HG03432 (cell line): ENCODE measurements at regions not wholly inside any gene's neighbourhood (a gene's known extent, or its start where the extent isn't known, plus 50 kb on each side); places are given as distances from the start of the nearest gene placed in this dataset.

Source experiments
- ATAC-seq: cut with Tn5 transposase; IDR thresholded peaks from one replicate; pipeline ENCODE4 v1.9.1; 2021; ENCODE audit warnings: mild to moderate bottlenecking, moderate library complexity; ENCODE audit not compliant: unreplicated experiment

DNA sequence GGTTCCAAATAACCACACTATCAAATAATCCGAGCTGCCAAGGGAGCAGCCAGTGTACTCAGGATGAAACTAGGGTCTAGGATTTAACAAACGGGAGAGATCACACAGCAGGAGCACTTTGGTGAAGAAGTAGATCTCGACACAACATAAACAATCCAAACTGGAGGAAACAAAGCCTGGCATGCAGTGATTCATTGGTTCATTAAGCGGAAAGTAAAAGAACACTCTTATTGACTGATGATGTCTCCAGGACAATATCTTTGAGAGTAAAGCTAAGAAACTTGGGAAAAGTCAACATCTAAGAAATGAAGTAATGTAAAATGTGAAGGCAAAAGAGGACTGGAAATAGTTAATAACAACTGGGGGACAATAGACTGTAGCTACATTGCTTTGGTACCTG, 1478.3 kb upstream of the CDH9 start:
- no peak for ATAC-seq

DNA sequence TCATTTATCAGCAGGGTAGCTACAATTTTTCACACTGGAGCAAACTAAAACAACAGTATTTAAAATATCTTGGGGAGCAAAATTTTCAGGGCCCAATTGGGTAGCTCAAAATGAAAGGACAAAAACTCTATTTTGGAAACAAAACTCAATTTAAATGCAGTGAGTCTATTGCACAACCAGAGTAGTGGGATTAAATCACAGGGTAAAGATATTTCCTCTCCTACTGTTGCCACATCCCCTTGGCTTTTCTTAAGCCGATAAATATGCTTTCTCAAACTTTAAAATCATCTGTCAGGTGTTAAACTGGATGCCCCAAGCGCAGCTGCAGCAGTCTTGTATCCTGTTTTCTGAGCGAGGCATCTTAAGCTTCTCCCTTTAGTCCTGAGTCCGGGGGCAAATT, 1474.3 kb upstream of the CDH9 start:
- no peak for ATAC-seq

DNA sequence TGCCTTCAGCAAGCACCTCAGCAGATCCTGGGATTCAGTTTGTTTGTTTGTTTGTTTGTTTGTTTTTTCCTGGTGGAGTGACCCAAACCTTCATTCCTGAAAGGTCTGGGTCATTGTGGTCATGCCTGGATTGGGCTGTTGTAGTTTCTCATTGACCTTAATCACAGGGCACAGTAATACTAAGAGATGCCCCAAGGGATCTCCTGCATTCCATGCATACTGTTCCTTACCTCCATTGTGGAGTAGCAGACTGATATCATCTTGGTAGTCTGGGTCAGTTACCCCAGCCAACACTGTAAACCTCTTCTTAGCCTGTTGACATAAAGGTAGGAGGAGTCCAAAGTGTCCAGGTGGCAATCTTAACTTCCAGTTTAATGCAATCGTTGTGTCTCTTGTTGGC, 1466.7 kb upstream of the CDH9 start:
- no peak for ATAC-seq

DNA sequence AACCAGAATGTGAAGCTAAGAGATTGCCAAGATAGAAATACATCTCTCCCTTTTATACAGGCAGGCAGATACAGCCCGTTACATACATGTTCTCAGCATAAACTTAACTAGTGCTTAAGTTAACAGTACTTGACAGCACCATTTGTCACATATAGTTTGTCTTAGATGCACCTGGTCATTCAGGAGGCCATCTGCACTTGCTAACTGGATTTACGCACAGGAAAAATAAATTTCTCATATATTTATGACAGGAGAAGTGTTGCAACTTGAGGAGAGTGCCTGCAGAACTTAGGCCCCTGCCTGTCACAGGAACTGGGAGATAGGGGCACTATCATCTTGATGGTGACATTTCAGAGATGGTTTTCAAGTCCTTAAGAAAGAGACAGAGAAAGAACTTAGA, 1462.1 kb upstream of the CDH9 start:
- ATAC-seq, result no peak

DNA sequence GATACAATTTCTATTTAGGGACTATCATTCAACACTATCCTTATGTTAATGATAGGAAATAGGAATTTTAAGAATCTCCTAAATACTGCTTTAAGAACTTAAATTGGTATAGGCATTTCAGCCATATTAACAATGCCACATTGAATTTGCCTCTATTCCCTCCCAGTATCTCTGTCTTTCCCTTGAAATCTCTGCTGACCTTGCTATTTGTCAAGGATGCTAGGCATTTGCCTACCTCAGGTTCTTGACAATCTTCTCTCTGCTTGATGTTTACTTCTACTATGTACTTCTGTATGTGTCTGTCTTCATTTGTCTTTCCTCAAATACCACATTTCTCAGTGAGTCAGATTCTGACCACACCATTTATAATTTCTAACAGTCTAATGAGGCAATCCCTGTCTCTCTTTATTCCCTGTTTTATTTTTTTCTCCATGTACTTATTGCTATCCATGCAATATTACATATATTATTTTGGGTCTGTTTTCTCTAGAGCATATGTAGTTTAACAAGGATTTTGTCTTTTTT, 1461.4 kb upstream of the CDH9 start:
- no peak for ATAC-seq

DNA sequence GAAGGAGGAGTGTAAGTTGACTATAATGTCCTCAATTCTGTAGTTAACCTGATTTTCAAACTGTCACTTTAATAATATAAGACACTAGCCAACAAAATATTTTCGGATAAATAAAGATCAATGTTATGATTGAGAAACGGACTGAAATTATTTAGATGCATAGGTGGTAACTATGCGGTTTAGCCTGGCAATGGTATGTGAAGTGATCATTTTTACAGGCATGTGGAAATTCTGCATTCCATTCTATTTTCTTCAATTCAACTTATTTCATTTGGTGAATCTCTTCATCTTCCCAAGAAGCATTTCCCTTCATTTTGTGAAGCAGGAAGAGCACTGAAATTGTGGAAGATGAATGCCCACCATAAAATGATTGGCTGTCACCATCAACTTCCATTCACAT, 1457.5 kb upstream of the CDH9 start:
- ATAC-seq, result no peak

DNA sequence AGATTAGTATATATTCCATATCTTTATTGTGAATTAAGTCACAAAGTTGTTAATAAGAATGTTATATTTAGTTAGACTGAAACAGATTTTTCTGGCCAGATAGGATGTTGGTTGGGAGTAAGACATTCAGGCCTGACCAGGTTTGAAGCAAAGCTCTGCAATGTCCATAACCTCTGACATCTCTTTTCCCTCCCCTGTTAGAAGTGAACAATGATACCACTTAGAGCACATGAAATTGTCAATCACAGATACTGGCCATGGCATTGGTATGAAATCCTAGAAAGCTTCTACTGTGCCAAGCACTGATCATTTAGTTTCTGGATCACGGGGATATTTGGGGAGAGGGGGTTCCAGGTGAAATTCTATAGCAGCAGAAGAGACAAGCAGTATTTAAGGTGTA, 1455.1 kb upstream of the CDH9 start:
- no peak for ATAC-seq

DNA sequence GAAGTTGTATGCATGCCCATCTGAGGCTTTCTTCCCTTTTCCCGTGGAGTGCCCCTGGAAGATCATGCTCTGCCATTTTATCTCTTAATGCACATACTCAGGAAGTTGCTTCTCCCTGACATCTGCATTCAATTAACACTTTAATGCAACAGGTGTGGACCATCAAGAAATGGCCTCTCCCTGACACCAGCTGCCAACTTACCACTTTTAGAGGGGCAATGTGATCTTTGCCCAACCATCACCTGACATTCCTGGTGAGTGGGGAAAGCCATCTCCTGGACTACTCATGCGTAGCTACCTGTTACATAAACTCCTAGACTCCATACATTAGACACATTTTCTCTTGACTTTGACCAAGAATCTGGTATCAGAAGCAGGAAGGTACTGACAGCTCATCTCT, 1450.4 kb upstream of the CDH9 start:
- ATAC-seq, result no peak

DNA sequence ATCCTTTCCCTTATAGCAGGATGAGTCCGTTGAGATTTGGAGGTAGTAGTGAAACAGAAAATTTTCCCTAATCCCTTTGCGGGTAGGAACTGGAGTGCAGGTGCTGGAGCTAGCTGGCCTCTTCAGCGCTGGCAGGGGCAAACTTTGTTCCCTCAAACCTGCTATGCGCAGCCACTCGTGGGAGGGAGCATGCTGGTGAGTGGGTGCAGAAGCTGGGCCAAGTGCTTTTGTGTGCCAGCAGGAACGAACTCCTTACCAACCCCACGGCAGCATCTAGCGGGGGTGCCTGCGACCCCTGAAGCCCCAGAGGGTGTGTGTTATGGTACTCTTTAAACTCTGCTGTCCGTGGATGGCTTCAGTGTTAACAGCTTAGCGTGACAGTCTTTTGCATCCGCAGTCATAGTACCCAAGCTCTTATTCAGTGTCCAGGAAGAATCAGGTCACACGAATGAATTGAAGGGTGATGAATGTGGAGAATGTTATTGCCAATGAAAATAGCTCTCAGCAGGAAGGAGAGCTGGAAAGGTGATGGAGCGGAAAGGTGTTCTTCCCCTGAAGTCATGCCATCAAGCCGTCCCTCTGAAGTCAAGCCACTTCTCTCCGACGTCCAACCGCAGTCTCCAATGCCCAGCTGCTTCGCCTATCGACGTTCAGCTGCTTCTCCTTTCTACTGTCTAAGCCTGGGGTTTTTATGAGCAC, 1445.1 kb upstream of the CDH9 start:
- no peak for ATAC-seq

DNA sequence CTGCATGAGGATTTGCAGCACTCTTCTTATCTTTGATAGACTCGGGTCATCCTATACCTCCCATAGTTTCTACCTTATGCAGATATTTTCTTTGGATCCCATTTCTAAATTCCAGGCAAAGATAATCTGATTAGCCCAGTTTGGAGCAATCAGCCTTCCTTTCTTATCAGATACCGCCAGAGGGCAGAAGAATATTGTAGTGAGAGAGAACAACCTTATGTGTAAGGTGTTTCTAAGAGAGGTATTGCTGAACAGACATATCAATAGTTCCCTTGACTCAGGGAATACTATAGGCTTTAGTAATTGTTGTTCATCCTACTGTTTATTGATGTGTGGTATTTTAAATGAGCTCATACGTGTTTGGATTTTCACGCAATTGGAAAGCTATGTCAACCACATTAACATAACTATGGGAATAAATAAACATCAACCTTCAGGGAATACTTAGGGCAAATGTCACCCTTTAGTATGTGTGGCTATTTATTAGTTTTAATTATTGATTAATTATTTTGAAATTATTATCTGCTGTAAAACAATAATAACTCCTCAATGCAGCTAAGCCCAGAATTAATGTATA, 1435.2 kb upstream of the CDH9 start:
- no peak for ATAC-seq

DNA sequence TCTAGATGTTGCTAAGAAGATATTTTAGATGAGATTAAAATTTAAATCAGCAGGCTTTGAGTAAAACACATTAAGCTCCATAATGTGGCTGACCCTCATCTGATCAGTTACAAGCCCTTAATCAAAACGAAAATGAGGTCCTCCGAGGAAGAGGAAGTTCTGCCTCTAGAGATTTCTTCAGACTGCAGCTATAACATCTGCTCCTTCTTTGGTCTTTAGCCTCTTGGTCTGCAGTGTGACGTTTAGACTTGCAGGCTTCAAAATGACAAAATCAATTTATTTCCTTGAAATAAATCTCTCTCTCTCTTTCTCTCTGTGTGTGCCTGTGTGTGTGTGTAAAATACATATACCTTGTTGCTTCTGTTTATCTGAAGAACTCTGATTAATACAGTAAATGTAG, 1429.8 kb upstream of the CDH9 start:
- ATAC-seq, result peak; percentile 99

DNA sequence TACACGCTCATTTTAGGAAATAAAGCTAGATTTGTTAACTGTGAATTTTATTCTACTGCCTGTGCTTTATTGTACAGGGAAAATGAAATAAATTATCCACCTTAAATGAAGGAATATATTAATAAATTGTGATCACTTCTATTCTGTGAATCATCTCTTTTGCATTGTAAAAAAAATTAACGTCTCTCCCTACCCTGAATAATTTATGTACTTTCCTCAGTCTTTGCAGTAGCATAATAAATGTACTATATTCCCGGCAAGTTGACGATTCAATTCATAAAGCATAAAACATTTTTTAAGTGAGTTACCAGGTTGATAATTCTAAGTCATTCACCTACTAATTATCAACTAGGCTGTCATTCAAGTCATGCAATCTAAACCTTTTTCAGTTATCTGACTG, 1425.3 kb upstream of the CDH9 start:
- ATAC-seq, result no peak

DNA sequence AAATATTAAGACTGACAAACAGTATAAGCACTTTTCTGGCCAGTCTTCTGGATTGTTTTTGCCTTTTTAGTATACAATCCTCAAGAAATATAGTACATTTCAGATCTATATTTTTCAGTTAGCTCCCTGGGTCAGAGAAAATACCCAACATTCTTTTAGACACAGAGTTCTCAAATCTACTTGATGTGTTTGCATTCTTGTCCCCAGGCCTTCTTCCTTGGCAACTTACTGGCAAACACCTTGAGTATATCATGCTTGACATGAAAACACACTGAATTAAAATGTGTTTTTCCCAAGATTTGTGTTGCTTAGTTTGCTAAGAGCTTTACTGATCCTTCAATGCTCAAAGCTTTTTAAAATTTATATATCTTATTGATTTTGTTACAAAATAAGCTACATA, 1413.1 kb upstream of the CDH9 start:
- ATAC-seq, result no peak

DNA sequence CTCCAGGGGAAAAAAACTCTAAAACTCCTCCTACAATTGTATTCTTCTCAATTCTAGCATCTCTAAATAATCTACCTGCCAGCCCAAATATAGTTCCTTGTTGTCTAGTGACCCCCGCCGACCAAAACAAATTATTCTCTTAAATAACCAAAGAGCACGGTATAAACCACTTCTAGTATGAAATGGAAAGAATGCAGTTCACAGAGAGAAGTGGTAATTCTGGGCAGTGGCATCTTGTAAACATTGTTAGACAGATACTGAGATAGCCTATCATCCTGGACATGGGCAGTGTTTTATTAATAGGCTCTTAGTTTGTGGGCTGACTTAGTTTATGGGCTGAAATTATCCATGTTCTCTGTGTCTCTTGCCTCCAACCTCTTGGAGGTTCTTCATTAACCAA, 1412.6 kb upstream of the CDH9 start:
- ATAC-seq, result no peak

DNA sequence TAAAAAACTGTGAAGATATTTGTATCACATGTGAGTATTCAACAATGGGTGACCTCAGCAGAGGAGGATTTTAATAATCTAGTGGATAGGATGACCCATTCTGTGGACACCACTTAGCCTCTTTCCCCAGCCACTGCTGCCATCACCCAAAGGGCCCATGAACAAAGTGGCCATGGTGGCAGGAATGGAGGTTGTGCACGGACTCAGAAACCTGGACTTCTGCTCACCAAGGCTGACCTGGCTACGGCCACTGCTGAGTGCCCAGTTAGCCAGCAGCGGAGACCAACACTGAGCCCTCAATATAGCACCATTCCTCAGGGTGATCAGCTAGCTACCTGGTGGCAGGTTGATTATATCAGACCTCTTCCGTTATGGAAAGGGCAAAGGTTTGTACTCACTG, 1410.4 kb upstream of the CDH9 start:
- ATAC-seq, result no peak

DNA sequence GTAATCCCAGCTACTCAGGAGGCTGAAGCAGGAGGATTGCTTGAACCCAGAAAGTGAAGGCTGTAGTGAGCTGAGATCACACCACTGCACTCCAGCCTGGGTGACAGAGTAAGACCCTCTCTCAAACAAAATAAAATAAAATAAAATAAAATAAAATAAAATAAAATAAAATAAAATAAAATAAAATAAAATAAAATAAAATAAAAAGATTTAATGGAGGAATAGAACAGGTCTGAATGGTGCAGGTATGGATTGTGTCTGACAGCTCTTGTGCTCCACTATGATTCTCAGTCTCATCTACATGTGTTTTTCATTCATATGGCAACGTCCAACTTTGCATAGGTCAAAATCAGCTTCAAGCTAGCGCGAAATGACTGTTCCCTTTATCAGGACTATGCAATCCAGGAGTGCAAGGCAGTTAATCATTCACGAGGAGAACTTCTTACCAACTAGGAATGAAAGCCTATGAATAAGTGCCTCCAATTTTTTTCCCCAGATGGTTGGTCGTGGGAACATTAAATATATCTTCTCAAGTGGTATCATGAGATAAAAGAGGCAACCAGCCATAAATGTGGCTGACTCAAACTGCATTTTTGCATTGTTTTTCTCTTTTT, 1392.3 kb upstream of the CDH9 start:
- ATAC-seq, result no peak

DNA sequence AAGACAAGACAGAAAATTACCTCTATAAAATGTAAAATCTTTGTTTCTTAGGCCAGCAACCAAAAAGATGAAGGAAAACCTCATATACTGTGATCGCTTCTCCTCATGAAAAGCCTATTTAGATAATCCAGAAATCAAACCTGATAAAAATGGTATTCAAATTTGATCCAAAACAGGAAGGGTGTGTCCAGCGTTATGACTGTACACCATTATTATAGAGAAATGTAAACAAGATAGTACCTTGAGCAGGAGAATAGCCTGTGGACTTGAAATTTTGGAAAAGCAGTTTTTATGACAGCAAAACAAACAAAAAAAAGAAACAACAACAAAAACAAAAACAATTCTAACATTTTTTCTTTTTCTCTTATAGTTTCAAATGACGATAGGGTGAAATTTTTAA, 1382.8 kb upstream of the CDH9 start:
- ATAC-seq, result no peak

DNA sequence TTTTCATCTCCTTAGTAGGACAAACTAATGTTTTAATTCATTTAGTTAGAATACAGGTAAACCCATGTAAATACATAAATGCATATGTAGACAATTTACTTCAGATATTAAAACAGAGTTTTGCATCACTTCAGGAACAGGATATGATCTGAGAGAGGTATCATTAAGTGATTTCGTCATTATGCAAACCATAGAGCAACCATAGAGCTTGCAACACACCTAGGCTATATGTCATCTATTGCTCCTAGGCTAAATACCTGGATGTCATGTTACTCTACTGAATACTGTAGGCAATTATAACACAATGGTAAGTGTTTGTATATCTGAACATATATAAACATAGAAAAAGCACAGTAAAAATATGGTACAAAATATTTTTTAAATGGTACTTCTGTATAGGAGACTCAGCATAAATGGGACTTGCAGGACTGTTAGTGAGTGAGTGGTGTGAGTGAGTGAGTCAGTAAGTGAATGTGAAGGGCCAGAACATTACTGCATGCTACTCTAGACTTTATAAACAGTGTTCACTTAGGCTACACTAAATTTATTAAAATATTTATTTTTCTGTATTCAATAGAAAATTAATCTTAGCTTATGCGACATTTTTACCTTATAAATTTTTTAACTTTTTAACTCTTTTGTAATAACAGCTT, 1377.5 kb upstream of the CDH9 start:
- no peak for ATAC-seq

DNA sequence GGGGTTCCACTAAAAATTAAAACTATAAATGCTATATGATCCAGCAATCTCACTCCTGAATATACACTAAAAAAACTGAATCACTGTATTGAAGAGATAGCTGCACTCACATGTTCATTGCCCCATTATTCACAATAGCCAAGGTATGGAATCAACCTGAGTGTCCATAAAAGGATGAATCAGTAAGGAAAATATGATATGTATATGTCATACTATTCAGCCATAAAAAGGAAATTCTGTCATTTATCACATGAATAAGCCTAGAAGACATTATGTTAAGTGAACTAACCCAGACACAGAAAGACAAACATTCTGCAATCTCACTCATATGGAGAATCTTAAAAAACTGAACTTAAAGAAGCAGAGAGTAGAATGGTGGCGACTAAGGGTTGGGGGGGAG, 1376.2 kb upstream of the CDH9 start:
- ATAC-seq, result no peak

DNA sequence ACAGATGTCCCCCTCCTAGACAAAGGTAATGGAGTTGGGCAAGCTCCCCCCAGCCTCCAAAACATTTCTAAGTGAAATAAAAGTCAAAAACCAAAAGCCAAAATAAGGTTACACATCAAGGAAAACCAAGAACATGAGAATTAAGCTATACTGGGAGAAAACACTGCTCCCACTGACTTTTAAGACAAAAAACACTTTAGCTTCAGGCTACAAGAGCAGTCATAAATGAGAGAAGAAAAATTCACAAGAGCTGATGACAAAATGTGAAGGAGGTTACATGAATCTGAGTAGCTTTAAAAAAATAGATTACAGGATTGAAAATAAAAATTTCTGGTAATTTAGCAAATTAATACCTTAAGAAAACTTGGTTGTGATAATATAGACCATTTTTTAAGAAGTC, 1370.3 kb upstream of the CDH9 start:
- no peak for ATAC-seq

DNA sequence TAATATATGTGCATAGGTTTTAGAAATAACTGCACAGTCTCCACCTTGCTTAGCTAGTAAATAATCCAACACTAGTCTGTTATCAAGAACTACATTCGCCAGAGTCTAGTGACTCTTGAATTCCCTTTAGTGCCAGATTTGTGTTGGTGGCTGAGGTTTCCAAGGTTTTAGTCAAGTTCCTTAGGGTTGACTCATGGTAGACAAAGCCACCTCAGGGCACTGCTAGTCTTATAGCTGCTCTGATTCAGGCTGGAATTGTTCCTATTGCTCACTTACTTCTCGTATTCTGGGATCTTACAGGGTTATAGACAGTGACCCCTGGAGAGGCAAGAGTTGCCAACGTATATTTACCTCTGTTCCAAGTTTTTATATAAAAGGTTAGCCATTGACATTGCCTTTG, 1369.8 kb upstream of the CDH9 start:
- ATAC-seq, result no peak
